Heart right ventricle (tissue), 16 donors: ENCODE measurements at regions not wholly inside any gene's neighbourhood (a gene's known extent, or its start where the extent isn't known, plus 50 kb on each side); places are given as distances from the start of the nearest gene placed in this dataset.
"Not testable (repeated sequence)": the region's sequence is repeated elsewhere in the genome, so short reads cannot be mapped to it uniquely, and the experiment has no call there.

Source experiments
- ATAC-seq, 8 donors: fragments of 200-7000 bp; cut with Tn5 transposase; one replicate each; pipeline ENCODE4 v1.9.1; 2020; ENCODE audit warnings: mild to moderate bottlenecking in 8 of 8, moderate library complexity in 8 of 8, moderate number of reproducible peaks in 1 of 8
- DNase-seq, 2 donors: peaks; one replicate each; pipeline ENCODE4 v3.0.0-alpha.2; 2020
- H3K27ac ChIP-seq, 10 donors: fragments of 200-600 bp; sonication (generic) in 2 of 10; one replicate each; pipeline versions ENCODE4 v1.5.0 to v1.8.0; 2020 to 2022; ENCODE audit warnings: mild to moderate bottlenecking in 3 of 10
- H3K27me3 ChIP-seq, 7 donors: fragments of 200-600 bp; one replicate each; pipeline ENCODE4 v1.8.0; 2021 to 2022; ENCODE audit warnings: mild to moderate bottlenecking in 2 of 7
- H3K36me3 ChIP-seq, 9 donors: fragments of 200-600 bp; sonication (generic) in 1 of 9; one replicate each; pipeline versions ENCODE4 v1.5.0 to v1.8.0; 2020 to 2022; ENCODE audit warnings: mild to moderate bottlenecking in 2 of 9
- H3K4me1 ChIP-seq, 9 donors: fragments of 200-600 bp; sonication (generic) in 1 of 9; one replicate each; pipeline versions ENCODE4 v1.5.0 to v1.8.0; 2020 to 2022; ENCODE audit warnings: mild to moderate bottlenecking in 4 of 9
- H3K4me3 ChIP-seq, 10 donors: fragments of 200-600 bp; sonication (generic) in 2 of 10; one replicate each; pipeline versions ENCODE4 v1.5.0 to v1.8.0; 2020 to 2022; ENCODE audit warnings: mild to moderate bottlenecking in 7 of 10, moderate library complexity in 2 of 10
- H3K9me3 ChIP-seq, 11 donors: fragments of 200-600 bp in 10 of 11; sonication (generic) in 2 of 11; one replicate each; pipeline versions ENCODE4 v1.5.0 to v1.8.0; 2013 to 2022; ENCODE audit warnings: mild to moderate bottlenecking in 2 of 11, control low read depth in 1 of 11, moderate library complexity in 1 of 11
- CTCF ChIP-seq, 9 donors: fragments of 200-600 bp; sonication (generic) in 2 of 9; IDR thresholded peaks; one replicate each; pipeline versions ENCODE4 v1.5.0 to v1.8.0; 2021 to 2022; ENCODE audit warnings: antibody characterized with exemption in 9 of 9, mild to moderate bottlenecking in 5 of 9, moderate library complexity in 1 of 9
- WGBS, 2 donors: extraction: QIAGEN DNeasy Blood & Tissue Kit; methylation state at CpG; one replicate each; pipeline ENCODE4 v1.1.7; 2013; ENCODE audit warnings: inconsistent platforms in 1 of 2; 5-methylcytosine and 5-hydroxymethylcytosine counted together
- intact Hi-C, 10 donors: fragments of 100-400 bp; cut with DNase I; formaldehyde crosslinking; loops; one replicate each; pipeline versions ENCODE4 v1.11.1 to v1.14.2; 2022
- donor health status: Arrhythmogenic right ventricular cardiomyopathy.
- donor health status: ischemic (EF 13 %, LVEDD 7.1; RV severe dilation, severe dysfunction).
- donor health status: healthy with polysubstance abuse.
- donor health status: DM: no; HTN: yes; CAD: no.
- donor health status: DM: no; HTN: no; CAD: no.
- donor health status: ischemic (EF 25% LVEDD 6.9; RV normal size, moderate dysfunction).
- donor health status: ischemic (EF 25% LVEDD 5.7; RV mildly dilated, moderate dysfunction).
- donor health status: healthy.
- donor health status: DM: yes; HTN: yes; CAD: no.
- donor health status: Ischemic cardiomyopathy.
- donor health status: ischemic (EF 35%, LVEDD 5.7; RV mildly dilated, moderate dysfunction).
- donor health status: nonischemic (EF 11% LVEDD 7.7; RV severe dilation, severe dysfunction).
- donor health status: DM: yes; HTN: yes; CAD: no.
- donor health status: PGD.
- donor health status: ischemic (EF 29% LVEDD 5.4; RV normal size, mild dysfunction).
- donor health status: nonischemic (EF 23%, LVEDD 6.1; RV moderate dilation, normal function).

- H3K27me3 ChIP-seq = no peaks in the 10 kb centered on the region
- intact Hi-C loops = no loop called here
- no peak for TF ChIP-seq CTCF (IDR thresholded peaks at IDR 0.05)
- H3K4me1 ChIP-seq = no peaks in the 10 kb centered on the region
- H3K36me3 ChIP-seq = no peaks in the 10 kb centered on the region
- H3K4me3 ChIP-seq = no peak overlapping the region
- H3K27ac ChIP-seq = no peak overlapping the region
- no peak for ATAC-seq
- H3K9me3 ChIP-seq = peaks cover 0 to 30% (median 0%) of the 10 kb centered on the region in 11 donors
- whole genome bisulfite sequencing, 2 donors = 84 to 88% methylated on average over 5 of the region's 5 CpGs
- DNase-seq = no peak
Measured at GRCh38 chr3:168933614-168934013, 729.9 kb downstream of the MECOM start.

GRCh38 chr3:168929997-168930396 is 733.5 kb downstream of the MECOM start:
- intact Hi-C loops, ATAC-seq: not testable (repeated sequence)
- H3K9me3 ChIP-seq = peaks cover 0 to 14% (median 0%) of the 10 kb centered on the region in 11 donors

GRCh38 chr3:168926426-168926825 is 737.1 kb downstream of the MECOM start:
- Histone ChIP-seq H3K9me3 (peaks cover 0 to 4% (median 0%) of the 10 kb centered on the region in 11 donors), H3K4me3 (no peak overlapping the region), H3K27ac (no peak overlapping the region), H3K36me3 (no peaks in the 10 kb centered on the region), H3K27me3 (no peaks in the 10 kb centered on the region), H3K4me1 (no peaks in the 10 kb centered on the region)
- intact Hi-C loops = no loop called here
- TF ChIP-seq CTCF (IDR thresholded peaks at IDR 0.05) = no peak
- ATAC-seq (no peak), DNase-seq (no peak)
- 64 to 98% methylated on average over 1 of the region's 1 CpG for WGBS, 2 donors

More at GRCh38 chr3:168929997-168930396, 733.5 kb downstream of the MECOM start:
- 55 to 78% methylated on average over 3 of the region's 3 CpGs for WGBS, 2 donors
- DNase-seq, H3K4me1 ChIP-seq, H3K27me3 ChIP-seq, H3K4me3 ChIP-seq, H3K27ac ChIP-seq, H3K36me3 ChIP-seq: not testable (repeated sequence)

- H3K27ac ChIP-seq = no peak overlapping the region
- intact Hi-C loops = no loop called here
- DNase-seq (no peak), ATAC-seq (no peak)
- no peak overlapping the region for H3K4me3 ChIP-seq
- no peak for TF ChIP-seq CTCF (IDR thresholded peaks at IDR 0.05)
- H3K9me3 ChIP-seq = peaks cover 0 to 3% (median 0%) of the 10 kb centered on the region in 11 donors
- H3K36me3 ChIP-seq = no peaks in the 10 kb centered on the region
- H3K4me1 ChIP-seq = no peaks in the 10 kb centered on the region
- H3K27me3 ChIP-seq = no peaks in the 10 kb centered on the region
- 95 to 98% methylated on average over 1 of the region's 1 CpG for WGBS, 2 donors
Measured at GRCh38 chr3:168925568-168925967, 737.9 kb downstream of the MECOM start.

GRCh38 chr3:168914662-168915061 is 748.9 kb downstream of the MECOM start:
- intact Hi-C loops = no loop called here
- 75 to 77% methylated on average over 1 of the region's 1 CpG for WGBS, 2 donors
- no peak for ATAC-seq

More at GRCh38 chr3:168914662-168915061, 748.9 kb downstream of the MECOM start:
- DNase-seq = no peak
- Histone ChIP-seq H3K27me3 (no peaks in the 10 kb centered on the region), H3K27ac (no peak overlapping the region), H3K4me1 (no peaks in the 10 kb centered on the region), H3K9me3 (no peaks in the 10 kb centered on the region), H3K4me3 (no peak overlapping the region), H3K36me3 (no peaks in the 10 kb centered on the region)
- TF ChIP-seq CTCF (IDR thresholded peaks at IDR 0.05) = no peak
